22Rv1 (cell line): ENCODE measurements at regions not wholly inside any gene's neighbourhood (a gene's known extent, or its start where the extent isn't known, plus 50 kb on each side); places are given as distances from the start of the nearest gene placed in this dataset.

Source experiments
- CTCF ChIP-seq: fragments of 450-650 bp; IDR thresholded peaks from 2 replicates; pipeline ENCODE4 v1.5.1; 2017; ENCODE audit warnings: mild to moderate bottlenecking
- ZFX ChIP-seq: fragments of 450-650 bp; IDR thresholded peaks from 2 replicates; pipeline ENCODE4 v1.6.1; 2017; ENCODE audit warnings: antibody characterized with exemption, borderline replicate concordance

GRCh38 chr13:97160421-97160820 is 61.7 kb upstream of the MBNL2 start:
- TF ChIP-seq CTCF = no peak
- no peak for TF ChIP-seq ZFX
